HG03064 (cell line): ENCODE measurements at regions not wholly inside any gene's neighbourhood (a gene's known extent, or its start where the extent isn't known, plus 50 kb on each side); places are given as distances from the start of the nearest gene placed in this dataset.
"Not testable (repeated sequence)": the region's sequence is repeated elsewhere in the genome, so short reads cannot be mapped to it uniquely, and the experiment has no call there.

Experiments
- ATAC-seq: cut with Tn5 transposase; IDR thresholded peaks from one replicate; pipeline ENCODE4 v1.9.1; 2021; ENCODE audit warnings: low read depth; ENCODE audit not compliant: unreplicated experiment

DNA sequence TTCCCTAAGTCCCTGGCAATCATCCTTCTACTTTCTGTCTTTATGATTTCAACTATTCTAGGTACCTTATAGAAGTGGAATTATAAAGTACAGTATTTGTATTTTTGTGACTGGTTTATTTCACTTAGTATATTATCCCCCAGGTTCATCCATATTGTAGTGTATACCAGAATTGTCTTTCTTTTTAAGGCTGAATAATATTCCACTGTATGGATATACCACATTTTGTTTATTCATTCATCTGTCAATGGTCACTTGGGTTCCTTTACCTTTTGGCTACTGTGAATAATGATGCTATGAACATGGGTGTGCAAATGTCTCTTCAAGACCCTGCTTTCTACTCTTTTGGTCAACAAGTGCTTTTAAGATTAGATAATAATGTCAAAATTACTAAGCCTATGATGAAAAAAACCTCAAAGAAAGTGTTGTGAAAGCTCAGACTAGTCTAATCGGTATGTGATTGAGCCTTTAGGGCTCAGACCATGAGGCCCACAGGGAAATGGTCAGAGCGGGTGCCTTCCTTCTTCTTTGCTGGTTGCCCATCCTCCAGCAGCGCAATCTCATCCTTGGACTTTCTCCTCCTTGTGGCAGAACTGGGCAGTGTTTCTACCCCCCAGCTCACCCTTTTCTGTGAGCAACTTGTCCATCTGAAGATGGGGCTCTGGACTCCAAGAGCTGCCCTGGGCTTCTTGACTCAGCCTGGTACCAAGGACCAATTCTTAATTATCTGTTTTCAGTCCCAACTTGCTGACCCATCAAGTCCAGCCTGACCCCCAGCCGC, 105.4 kb downstream of the TTC8 start:
- ATAC-seq = no peak

DNA sequence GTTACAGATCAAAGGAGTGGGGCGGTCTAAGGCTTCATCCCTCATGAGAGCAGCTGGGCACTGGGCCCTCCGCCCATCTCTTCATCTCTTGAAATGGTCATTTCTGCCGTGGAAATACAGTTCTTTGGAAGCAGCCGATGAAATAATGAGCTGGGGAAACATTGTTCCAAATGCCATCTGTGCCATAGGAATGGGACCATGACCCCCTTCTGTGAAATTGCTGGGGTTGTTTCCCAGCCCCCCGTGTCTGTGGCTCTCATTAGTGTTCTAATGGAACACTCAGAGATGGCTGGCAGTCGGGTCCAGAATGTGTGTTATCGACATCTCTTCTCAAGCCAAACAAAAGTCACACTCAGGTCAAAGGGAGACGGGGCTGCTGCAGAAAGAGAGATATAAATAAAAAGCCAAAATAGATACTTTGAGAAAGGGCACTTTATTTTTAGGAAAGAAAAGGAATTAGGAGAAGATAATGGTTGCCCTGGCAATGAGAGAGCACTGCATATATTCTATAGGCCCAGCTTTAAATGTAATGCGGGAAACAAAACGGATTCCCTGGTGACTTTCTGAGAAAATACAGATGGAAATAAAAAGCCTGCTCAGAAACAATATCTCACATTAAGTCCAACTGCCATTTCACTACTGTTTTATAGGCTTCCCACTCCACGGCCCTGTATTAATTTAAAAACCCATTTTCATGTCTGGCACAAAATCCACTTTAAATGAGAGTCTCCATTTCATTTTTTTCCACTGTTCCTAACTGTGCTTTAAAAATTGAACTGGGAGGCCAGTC, 107.1 kb downstream of the TTC8 start:
- ATAC-seq = no peak

DNA sequence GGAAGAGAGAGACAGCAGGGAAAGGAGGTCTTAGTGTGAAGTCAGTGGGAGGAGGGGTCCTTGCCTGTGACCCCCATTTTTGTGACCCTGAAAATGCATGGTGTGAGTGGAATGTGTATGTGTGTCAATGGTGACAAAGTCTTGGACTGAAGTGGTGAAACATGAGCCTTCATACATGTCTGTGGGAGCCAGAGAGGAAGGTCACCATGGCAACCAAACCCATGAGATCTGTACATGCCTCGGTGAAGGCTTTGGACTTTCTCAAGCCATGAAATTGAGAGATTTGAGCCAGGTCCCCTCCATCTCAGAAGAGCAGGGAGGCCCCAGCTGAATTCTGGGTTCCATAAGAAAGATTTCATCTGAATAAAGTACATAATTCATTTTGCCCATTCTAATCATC, 108.7 kb downstream of the TTC8 start:
- ATAC-seq = no peak

DNA sequence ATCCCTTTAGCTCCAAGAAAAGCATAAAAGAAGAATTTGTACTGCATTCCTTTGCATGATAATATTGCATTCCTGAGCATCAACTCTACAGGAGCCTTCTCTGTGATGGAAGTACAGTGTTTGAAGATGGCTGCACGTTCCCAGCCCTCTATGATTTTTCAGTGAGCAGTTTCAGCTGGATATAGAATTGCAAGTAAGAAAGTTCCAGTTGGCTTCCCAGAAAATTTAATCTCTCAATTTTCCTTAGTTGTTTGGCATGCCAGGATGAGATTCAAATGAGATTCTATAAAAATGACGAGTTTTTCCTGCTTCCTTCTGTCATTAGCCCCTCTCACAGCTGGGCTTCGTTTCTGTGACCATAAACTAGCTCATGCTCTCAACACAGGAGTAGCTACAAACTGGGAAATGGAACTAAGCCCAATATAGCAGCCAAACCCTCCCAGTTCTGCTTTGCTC, 109.9 kb downstream of the TTC8 start:
- no peak for ATAC-seq

DNA sequence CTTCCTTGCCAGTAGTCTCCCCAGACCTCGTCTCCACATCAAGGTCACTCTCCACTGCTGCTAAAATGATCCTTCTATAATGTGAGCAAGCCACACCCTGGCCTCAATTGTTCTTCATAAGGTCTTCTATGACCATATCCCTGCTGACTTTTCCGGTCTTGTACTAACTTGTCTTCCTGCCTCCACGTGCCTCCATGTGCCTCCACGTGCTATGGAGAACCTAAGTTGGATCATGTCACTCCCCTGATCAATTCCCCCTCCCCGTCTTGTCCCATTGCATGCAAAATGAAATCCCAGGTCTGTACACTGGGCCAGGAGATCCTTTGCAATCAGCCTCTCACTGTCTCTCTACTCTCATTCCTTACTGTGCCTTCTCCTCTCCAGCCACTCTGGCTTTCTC, 110.6 kb downstream of the TTC8 start:
- ATAC-seq = no peak

DNA sequence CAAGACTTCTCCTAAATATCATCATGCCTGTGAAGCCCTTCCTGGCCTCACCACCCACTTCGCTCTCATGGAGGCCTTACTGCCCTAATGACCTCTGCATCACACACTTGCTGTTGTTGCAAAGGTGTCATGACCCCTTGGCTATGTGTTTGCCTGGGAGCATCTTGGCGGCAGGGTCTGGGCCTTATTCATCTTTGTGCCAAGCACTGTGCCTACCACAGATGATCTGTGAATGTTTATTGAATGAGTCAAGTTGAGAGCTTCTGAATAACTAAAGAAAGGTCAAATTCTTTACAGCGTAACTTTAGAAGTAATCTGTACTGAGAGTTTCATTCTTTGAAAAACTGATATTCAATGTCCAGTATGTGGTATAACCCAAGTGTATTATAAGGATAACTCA, 113.3 kb downstream of the TTC8 start:
- ATAC-seq = no peak

DNA sequence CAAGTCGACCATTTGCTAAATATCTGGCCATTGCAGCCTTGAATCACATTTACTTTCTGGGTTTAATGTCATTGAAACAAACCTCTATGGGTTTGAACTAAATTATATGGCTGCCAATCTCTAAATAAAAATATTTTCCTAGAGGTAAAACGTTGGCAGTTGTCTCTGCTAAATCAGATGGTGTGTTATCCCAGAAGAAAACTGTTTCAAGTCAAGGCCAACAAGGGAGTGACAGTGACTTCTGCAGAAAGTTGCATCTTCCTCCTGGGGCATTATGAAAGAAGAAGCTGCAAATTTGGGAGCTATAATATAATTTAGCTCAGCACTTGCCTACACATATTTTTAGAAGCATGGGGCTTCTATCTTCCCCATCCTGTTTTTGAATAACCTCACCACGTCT, 116.2 kb downstream of the TTC8 start:
- ATAC-seq = no peak

DNA sequence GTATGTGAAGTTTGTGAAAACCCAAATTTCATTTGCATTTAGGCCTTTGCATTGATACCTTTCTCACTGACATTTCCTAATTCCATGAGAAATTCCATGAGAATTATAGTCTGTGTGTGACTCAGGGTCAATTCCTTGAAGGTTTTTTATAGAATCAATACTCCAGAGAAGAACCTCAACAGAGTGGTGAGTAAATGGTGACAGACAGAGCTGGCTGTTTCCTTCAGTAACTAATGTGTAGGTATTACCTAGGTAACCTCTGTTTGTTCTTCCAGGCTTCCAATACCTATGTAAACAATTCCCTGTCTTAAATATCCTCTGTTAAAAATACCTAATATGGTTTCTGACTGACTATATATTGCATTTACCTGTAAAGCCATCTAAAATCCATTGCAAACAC, 117.0 kb downstream of the TTC8 start:
- no peak for ATAC-seq

DNA sequence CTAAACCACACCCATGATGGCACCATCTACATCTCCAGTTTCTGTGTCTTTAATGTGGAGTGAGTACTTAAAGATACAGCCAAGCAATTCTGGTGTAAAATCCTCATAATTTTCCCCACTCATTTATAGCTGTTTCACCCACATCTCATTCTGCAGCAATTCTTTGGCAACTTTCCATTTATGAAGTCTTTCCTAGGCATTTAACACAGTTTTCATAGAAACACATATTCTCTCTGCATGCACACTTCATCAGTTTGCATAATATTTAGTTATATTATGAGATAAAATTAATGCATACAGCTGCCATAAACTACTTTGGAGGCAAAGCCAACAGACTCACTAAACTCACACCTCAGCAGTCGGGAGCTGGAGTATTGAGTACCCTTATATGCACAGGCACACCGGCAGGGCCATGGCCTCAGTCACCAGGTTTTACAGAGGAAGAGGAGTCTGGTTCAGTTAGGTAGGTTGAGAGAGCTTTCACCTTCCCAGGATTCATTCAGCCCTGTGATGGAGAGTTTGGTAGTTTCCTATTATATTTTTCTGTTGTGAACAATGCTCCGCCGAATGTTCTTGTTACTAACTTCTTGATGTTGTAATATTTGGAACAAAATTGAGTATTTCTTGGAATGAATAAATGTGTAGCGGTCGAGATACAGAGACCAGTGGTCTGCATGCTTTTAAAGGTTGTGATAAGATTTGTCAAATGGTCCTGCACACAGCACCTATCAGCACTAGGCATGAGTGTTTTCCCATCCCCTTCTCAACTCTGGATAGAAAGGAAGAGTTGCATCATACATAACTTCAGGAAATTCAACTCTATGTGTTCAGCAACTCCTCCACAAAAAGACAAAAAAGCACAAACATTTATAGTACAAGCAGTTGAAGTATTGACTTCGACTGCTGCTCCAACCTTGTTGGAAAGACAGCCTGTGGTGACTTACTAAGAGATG, 123.5 kb downstream of the TTC8 start:
- ATAC-seq = no peak

DNA sequence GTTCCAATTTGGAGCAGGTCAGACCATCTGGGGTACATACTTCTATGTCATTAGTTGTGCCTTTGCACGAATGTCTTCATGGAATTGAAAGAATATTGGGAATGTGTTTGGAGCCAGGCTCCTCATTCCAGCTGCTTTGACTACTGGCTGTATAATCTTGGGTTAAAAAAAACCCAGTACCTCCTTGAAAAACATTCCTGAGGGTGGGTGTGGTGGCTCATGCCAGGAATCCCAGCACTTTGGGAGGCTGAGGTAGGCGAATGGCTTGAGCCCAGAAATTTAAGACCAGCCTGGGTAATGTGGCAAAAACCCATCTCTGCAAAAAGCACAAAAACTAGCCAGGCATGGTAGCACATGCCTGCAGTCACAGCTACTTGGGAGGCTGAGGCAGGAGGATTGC, 125.6 kb downstream of the TTC8 start:
- no peak for ATAC-seq

DNA sequence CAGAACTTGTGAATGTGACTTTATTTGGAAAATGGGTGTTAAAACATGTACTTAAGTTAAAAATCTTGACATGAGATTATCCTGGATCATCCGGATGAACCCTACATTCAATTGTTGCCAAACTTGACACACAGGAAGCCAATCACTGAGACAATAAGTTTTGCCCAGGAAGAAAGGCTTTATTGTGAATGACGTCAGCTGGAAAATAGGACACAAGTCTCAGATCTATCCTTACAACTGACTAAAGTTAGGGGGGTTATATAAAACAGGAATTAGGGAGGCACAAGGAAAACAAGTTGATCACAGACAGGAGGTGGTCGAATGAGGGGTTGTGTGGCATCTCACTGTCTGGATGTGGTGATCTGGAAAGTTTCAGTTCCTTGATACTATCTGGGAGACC, 126.9 kb downstream of the TTC8 start:
- no peak for ATAC-seq

DNA sequence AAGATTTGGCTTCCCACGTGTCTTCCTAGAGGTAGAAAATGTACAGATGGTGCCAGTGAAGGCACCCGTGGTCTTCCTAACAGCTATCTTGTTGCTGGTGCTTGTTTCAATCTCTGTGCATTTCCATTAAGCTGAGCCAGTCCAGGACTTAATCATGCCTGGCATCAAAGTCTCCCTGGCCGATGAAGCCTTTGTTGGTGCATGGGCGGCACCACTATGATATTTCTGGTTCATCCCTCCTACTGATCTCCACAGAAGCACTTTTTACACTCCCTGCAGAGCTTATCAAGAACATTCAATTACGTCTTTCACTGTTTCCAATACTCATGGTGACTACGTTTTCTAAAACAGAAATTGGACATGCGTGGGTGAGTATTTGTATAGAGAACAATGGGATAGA, 128.4 kb downstream of the TTC8 start:
- ATAC-seq = no peak

DNA sequence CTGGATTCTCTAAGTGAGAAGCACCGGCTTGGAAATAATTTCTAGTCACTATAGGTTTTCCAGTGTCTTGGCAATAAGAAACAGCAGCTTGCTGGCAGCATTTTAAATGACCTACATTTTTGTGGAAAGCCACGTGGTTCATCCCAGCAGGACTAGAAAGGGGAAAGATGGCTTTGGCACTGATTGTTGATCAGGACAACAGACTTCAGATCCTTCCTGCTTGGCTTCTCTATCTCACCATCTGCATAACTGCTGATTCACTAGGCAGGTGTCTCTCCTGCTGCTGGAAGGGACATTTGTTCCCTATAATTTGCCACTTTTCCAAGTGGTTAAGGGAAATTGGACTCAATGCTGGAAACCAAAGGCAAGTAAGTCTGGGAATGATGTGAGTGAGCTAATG, 131.0 kb downstream of the TTC8 start:
- no peak for ATAC-seq

DNA sequence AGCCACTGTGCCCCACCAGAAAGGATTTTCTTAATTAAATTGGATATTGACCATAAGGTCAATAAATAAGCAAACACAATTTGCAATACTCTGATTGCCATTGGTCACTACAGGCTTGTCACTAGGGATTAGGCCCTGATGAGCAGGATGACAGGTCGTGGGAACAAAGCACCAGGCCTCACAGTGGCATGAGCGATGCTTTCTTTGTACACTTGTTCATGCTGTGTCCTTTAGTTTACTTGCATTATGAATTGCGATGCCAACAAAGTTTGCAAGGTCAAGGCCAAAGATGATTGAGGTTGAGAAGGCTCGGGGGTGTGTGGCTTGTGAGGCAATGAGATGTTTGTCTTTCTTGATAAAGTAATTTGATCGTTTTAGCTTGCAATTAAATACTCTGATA, 136.0 kb downstream of the TTC8 start:
- no peak for ATAC-seq

DNA sequence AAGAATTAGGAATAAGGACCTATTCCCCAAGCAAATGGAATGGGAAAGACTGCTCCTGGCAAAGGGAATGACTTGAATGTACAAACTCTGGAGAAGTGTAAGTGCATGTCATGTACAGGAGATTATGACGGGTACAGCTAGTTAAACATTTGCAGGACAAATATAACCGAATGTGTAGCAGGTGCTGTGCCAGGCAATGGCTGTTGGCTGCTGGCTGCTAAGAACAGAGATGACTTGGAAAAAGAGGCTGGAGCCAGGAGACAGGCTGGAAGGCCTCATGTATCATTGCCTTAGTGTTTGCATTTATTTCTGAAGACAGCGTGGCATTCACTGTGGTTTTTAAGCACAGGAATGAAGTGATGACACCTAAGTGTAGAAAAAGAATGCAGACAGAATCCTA, 136.8 kb downstream of the TTC8 start:
- no peak for ATAC-seq

DNA sequence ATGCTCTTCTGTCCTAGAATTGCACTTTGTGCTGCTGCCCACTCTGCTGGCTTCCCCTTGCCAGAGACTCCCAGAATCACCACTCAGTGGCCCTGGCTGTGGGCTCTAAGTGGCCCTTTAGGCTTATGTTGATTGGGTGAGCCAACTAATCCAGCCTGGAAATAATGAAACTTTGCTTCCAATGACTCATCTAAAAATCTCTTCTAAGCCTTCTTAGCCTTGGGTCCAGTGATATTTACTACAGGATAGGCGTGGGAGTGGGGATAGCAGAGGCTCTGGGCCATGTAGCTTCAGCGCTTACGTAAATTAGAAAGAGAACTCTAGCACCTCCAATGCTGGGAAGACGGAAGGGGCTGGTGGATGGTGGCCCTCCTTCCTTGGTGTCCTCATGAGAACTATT, 137.9 kb downstream of the TTC8 start:
- no peak for ATAC-seq

DNA sequence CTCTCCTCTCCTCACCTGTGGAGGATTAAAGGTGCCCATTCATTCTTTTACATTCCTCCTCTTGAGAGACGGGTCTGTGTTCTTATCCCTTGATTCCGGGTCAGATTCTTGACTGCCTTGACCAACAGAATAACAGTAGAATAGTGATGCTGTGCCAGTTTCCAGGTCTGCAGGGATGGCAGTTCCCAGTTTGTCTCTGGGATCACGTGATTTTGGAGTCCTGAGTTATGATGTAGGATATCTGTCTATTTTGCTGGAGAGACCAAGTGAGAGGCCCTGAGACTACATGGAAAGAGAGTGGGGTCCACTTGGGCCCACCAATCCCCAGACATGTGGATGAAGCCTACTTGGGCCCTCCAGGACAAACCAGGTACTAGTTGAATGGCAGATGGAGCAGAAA, 142.8 kb downstream of the TTC8 start:
- ATAC-seq = no peak

DNA sequence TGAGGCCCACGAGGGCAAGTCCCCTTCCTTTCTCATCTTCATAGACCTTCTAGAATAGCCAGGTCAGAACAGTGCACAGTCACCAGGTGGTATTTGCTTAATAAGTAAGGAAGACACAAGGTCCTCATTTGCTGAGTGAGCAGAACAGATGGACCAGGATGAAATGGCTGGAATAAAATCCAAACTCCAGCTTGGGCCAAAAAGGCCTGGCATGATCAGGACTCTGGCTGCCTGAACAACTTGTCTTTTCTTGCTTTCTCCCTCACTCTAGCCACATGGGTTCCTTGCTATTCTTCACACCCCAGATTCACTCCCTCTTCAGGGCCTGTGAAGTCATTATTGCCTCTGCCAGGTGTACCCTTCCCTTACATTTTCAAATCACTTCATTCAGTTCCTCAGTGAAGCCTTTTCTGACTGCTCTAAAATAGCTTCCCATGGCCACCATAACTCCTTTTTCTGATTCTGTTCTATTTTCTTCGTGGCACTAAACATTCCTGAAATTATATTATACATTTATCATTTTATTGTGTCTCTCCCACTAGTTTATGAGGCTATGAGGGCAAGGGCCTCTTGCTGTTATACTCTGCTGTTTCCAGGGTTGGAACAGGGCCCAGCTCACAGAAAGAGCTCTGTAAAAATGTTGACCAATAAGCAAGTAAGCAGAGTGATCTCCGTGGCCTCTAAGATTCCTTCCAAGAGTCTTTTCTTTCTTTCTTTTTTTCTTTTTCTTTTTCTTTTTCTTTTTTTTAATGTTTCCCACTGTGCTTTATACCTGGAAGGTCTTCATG, 150.8 kb downstream of the TTC8 start:
- ATAC-seq = no peak

DNA sequence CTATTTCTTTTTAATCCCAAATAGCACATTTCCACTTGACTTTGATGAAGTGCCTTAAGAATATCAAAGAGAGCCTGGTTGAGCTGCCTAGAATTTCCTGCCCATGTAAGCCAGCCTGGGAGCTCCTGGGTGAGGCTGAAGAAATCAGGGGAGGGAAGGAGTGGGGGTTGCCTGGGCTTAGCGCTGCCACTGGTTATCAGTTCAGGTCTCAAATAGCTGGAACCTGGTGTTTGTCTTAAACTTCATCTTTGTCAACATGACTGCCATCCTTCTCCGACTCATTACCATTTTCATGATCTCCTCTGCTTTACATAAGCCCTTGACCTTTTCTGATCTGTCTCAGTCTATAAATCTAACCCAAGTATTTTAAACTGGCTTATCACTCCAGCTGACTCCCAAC, 151.5 kb downstream of the TTC8 start:
- ATAC-seq = no peak

DNA sequence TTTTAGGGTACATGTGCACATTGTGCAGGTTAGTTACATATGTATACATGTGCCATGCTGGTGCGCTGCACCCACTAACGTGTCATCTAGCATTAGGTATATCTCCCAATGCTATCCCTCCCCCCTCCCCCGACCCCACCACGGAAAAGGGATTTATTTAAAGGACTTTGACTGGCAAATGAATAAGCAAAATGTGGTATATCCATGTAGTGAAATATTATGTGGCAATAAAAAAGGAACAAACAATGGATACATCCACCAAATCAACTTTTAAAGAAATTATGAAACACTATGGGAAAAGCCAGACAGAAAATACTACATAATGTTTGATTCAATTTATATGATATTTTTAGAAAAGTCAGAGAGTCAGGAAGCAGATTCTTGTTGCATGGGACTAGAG, 156.5 kb downstream of the TTC8 start:
- not testable (repeated sequence) for ATAC-seq
